ENCODE measurements at regions not wholly inside any gene's neighbourhood (a gene's known extent, or its start where the extent isn't known, plus 50 kb on each side); places are given as distances from the start of the nearest gene placed in this dataset.

GRCh38 chr4:182133033-182133432, 110.2 kb upstream of the TENM3 start:
- no peak for DNase-seq

- DNase-seq = no peak
Measured at GRCh38 chr4:182134261-182134660, 108.9 kb upstream of the TENM3 start.

DNA sequence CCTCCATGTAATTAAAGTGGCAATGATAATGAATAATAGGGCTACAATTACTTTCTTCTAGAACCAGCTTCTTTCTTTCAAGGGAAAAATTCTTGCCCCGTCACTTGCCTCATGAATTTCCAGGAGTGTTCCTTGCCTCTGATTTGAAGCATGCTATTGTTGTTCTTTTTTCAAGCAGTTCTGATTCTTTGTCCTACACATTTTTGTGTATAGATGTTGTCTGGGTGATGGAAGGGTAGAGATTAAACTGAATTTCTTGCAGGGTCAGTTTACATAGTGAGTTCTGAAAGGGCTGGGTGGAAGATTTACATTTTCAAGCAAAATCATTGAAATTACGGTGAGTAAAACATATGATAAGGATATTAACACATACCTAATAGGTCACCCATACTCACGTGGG, 107.0 kb upstream of the TENM3 start:
- DNase-seq = no peak

DNA sequence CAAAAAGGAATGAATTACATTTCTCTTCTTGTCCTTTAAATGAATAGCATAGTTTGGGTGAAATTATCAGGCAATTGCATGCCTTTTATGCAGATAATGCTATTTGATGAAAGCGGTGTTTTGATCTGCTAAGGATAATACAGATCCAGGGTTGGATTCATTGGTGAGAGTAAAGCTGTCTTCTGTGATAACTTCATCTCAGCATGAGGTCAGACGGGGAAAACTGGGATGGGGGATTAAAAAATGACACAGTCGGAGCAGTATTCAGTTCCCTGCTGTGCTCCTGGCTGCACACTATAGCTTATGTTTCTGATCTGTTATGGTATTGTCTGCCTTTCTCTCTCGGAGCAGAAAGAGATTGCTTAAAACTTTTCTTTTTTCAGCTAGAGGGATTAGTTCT, 105.9 kb upstream of the TENM3 start:
- no peak for DNase-seq

GRCh38 chr4:182139491-182139890, 103.7 kb upstream of the TENM3 start:
- no peak for DNase-seq

DNA sequence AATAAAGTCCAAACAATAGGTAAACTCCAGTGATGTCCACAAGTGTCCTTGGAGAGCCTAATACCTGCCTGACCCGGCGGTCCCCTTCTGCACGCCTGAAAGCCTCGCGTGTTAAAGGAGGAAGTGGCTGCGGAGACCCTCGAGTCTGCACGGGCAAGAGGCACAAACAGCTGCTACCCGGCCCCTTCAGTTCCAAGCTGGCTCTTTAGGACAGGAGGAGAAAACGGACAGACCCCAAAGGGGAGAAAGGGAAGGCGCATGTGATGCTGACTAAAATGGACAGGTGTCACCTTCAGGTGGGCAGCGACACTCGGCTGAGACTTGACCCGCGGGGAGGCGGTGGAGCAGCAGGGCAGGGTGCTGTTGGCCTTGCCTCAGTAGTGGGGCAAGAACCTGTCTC, 102.7 kb upstream of the TENM3 start:
- no peak for DNase-seq

GRCh38 chr4:182141061-182141460, 102.1 kb upstream of the TENM3 start:
- no peak for DNase-seq

DNA sequence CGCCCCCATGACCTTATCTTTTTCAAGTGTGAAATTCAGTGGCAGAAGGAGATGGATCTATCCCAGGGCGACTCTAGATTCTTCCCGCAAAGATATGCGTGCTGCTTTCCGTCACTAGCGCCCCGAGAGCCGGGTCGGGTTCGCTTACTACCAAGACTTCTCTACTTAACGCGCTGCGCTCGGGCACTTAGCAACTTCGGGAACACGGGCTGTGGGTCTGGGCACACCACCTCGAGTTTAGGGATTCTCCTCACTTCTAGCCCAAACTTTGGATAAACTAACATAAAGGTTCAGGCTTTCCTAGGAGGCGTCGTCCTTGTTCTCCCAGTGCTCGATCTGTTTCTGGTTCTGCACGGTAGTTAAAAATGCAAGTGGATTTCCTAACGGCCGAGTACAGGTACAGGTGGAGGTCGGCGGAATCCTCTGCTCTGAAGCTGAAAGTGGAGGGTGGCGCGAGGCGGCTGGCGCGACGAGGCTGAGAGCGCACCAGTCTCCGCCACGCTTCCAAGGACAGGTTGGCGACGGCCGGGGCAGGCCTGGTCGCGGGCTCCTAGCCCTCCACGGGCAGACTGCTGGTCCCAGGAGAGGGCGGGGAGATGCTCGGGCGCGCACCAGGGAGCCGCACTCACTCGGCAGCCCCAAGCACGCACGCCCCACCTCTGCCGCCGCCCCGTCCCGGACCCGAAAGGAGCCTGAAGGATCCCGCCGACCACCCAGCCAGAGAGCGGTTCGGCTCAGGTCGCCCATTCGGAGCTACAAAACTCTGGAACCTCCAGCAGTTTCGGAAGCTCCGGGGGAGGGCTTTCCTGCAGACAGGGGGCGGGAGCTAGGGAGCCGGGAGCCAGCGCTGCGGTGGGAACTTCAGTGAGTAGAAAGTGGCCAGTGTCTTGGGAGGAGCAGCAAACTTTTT, 100.8 kb upstream of the TENM3 start:
- DNase-seq = no peak

GRCh38 chr4:182143086-182143821, 99.9 kb upstream of the TENM3 start:
- no peak for DNase-seq

DNA sequence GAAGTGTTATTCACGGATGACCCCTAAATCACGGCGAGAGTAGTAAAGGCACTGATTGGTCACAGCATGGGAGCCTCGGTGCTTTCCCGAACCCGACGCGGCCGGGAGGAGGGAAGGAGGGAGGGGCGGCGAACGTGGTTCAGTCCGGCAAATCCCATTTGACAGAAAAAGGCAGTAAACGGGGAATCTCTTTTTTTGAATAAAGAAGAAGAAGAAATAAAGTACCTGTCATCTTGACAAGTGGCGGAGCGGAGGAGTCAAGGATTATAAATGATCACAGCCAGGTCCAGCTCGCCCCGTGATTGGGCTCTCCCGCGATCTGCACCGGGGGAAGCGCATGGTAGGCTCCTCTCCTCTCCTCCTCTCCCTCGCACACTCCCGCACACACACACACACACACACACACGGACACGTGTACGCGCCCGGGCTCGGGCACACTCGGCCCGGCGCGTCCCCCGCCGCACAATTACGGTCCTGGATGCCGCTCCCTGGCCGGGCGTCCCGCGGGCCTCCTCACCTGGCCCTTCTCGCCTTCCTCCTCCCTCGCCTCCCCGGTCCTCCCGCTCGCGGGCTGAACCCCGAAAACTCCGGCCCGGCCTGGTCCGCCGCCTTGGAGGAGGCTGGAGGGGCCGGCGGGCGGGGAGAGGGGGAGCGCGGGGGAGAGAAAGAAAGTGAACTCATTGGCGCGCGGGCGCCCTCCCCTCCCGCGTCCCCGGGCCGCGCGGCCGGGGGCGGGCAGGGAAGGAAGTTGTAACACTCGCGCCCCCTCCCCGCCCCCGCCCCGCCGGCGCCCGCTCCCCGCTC, 99.2 kb upstream of the TENM3 start:
- DNase-seq = no peak

DNA sequence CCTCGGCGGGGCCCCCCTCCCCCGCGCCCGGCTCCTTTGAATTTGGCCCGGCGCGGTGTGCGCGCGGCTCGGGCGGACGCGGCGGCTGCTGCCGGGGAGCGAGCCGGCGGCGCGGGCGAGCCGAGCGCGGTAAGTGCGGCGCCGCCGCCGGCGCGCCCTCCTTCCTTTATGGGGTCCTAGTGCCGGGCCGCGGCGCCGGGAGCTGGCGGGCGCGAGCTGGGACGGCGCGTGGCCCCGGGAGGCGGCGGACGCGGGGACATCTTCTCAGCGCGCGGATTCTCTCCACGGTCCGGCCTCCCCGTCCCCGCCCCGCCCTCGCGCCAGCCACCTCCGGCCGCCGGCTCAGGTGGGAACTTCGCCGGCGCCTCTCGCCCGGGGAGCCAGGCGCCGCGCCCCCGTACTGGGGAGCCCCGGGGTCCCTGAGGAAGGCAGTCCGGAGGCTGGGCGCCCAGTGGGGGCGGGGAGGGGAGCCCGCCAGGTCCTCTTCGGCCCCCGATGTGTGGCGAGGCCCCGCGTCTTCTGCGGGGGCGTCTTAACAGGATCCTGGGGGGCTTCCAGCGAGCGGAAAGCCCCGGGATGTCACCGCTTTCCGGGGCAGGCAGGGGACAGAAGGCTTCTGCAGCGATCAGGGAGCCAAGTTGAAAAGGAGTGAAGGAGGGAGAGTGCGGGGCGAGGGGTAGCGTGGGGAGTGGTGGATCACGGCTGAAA, 98.4 kb upstream of the TENM3 start:
- no peak for DNase-seq

GRCh38 chr4:182145334-182145905, 97.8 kb upstream of the TENM3 start:
- no peak for DNase-seq

DNA sequence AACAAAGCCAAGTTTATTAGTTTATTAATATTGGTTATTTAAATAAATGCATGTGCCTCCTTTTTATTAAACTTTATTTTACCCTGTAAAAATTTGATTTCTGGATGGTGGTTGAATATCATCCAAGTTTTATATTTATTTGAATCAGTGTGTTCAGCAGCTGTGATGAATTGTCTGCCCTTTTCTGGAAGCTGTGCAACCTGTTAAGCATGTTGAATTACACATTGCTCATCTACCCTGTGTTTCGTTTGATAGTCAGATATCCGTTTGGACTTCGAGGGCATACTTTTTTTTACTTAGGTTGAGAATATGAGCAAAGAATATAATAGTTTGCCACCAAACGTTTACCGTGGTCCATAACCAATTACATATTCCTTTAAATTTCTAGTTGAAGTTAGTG, 95.8 kb upstream of the TENM3 start:
- DNase-seq = no peak

- no peak for DNase-seq
Measured at GRCh38 chr4:182150645-182151044, 92.6 kb upstream of the TENM3 start.

DNA sequence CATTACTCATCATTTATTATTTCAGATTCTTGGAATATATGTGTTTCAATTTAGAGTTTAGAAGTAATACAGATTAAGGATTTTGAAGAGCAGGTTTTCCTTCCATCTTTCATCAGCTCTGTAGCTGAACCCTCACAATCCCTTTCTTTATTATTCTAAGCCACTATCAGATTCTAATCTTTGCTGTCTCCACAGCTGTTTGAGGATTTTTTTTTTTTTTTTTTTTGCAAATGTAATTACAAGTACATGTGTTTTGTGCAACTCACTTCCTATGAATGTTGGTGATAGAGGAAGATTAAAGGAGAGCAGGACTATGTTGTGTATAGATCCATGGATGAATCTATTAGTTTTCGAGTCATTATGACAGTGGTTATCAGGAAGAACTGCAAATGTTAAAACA, 87.4 kb upstream of the TENM3 start:
- DNase-seq = no peak

DNA sequence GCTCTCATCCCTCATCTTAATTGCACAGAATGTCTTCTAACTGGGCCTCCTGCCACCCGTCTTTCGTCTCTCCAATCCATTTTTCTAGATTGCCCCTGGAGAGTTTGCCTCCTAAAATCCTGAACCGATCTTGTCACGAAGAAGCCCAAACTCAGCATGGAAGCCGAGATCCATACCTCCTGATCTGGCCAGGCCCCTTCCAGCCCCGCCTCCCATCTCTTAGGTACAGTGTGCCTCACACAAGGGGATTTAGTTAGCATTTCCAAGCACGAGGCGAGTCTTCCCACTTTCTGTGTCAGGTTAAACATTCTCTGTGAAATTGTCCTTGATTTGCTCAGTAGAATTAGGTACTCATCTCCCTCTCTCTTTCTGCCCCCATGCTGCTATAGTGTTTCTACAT, 80.0 kb upstream of the TENM3 start:
- DNase-seq = no peak

- no peak for DNase-seq
Measured at GRCh38 chr4:182169572-182169971, 73.6 kb upstream of the TENM3 start.

GRCh38 chr4:182169987-182170386, 73.2 kb upstream of the TENM3 start:
- no peak for DNase-seq

GRCh38 chr4:182170417-182170935, 72.7 kb upstream of the TENM3 start:
- no peak for DNase-seq

- DNase-seq = no peak
Measured at GRCh38 chr4:182174979-182175378, 68.2 kb upstream of the TENM3 start.

DNA sequence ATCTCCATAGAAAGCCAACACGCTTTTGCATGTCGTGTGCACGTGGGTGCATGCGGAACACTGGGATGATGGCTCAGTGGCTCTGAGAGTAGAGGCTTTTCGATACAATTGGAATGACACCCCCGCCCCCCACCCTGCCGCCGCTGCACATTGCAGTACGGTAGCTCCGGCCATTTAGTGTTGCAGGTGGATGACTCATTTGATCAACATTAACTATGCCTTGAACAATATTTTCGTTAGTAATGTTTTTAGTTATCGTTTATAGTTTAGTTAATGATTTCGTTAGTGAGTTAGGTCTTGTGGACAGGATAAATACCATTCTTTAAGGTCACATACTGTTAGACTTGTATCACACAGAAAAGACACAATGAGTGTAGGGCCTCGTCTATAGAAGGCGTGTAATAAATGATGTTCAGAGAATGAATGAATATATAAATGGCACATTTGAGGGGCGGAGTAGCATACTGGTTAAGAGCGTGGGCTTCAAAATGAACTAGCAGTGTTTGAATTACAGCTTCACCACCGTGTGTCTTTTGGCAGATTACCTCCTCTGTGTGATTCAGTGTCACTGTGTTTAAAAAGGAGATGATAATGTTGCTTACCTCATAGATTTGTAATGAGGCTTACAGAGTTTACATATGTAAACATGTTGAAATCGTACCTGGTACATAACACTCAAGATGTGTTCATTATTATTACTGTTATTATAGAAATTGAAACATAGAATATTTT, 67.2 kb upstream of the TENM3 start:
- DNase-seq = no peak
